ENCODE measurements at regions not wholly inside any gene's neighbourhood (a gene's known extent, or its start where the extent isn't known, plus 50 kb on each side); places are given as distances from the start of the nearest gene placed in this dataset.

GRCh38 chr6:167662881-167663205 lies 163.9 kb upstream of the AFDN start:
- H3K9me2 ChIP-seq (ENCODE audit: low read depth, low read length), result no peaks in the 10 kb centered on the region
- no peaks in the 10 kb centered on the region; the same call in 1 of the 2 replicates for H3K27me3 ChIP-seq (ENCODE audit: insufficient read depth, low read length)
- H4K20me1 ChIP-seq (ENCODE audit: insufficient read depth, low read length), result no peaks in the 10 kb centered on the region
- no peaks in the 10 kb centered on the region for H3K36me3 ChIP-seq (ENCODE audit: insufficient read depth, low read length)
- no peak overlapping the region for H3K27ac ChIP-seq (ENCODE audit: low read depth, low read length, poor library complexity, severe bottlenecking)
- H3K4me3 ChIP-seq (ENCODE audit: low read depth, low read length, poor library complexity, severe bottlenecking), result no peak overlapping the region
- no peaks in the 10 kb centered on the region for H3K79me2 ChIP-seq (ENCODE audit: insufficient read depth, low read length)
- TF ChIP-seq, protein P1, sequence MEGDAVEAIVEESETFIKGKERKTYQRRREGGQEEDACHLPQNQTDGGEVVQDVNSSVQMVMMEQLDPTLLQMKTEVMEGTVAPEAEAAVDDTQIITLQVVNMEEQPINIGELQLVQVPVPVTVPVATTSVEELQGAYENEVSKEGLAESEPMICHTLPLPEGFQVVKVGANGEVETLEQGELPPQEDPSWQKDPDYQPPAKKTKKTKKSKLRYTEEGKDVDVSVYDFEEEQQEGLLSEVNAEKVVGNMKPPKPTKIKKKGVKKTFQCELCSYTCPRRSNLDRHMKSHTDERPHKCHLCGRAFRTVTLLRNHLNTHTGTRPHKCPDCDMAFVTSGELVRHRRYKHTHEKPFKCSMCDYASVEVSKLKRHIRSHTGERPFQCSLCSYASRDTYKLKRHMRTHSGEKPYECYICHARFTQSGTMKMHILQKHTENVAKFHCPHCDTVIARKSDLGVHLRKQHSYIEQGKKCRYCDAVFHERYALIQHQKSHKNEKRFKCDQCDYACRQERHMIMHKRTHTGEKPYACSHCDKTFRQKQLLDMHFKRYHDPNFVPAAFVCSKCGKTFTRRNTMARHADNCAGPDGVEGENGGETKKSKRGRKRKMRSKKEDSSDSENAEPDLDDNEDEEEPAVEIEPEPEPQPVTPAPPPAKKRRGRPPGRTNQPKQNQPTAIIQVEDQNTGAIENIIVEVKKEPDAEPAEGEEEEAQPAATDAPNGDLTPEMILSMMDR (IDR thresholded peaks at IDR 0.05; ENCODE audit: low read length), result no peak
- TF ChIP-seq EZH2 (IDR thresholded peaks at IDR 0.05; ENCODE audit: borderline replicate concordance, low read length), result no peak
- no peaks in the 10 kb centered on the region for H3F3A ChIP-seq (ENCODE audit: insufficient read depth, low read length)
- no peak overlapping the region for H3K9ac ChIP-seq (ENCODE audit: low read length)
- no peaks in the 10 kb centered on the region for H3K9me3 ChIP-seq (ENCODE audit: low read length)
- H2AFZ ChIP-seq (ENCODE audit: low read length), result no peak overlapping the region
- H3K4me1 ChIP-seq (ENCODE audit: insufficient read depth, low read length, severe bottlenecking), result no peaks in the 10 kb centered on the region
- no peak overlapping the region for H3K4me2 ChIP-seq (ENCODE audit: low read length)

DNA sequence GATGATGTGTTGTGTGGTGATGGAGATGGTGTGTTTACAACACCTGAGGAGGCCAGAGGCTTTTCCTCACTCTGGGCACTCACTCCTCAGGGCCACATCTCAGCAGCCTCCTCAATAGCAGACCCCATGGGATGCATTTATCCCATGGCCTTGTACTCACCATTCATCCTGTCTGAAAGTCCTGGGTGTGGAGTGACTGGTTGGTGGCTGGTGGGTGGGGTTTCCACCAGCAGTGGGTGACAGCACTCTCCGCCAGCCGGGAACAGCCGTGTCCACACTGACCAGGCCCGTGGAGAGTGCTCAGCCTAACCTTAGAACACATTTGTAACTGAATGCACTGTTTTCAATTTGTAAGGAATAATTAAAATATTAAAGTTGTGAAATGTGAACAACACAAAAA lies 163.4 kb upstream of the AFDN start:
- Histone ChIP-seq H3K27me3 (ENCODE audit: insufficient read depth, low read length) (no peaks in the 10 kb centered on the region; the same call in 1 of the 2 replicates), H3K27ac (ENCODE audit: low read depth, low read length, poor library complexity, severe bottlenecking) (no peak overlapping the region), H3K4me2 (ENCODE audit: low read length) (no peak overlapping the region), H3F3A (ENCODE audit: insufficient read depth, low read length) (no peaks in the 10 kb centered on the region), H3K9me2 (ENCODE audit: low read depth, low read length) (no peaks in the 10 kb centered on the region), H3K79me2 (ENCODE audit: insufficient read depth, low read length) (no peaks in the 10 kb centered on the region), H3K36me3 (ENCODE audit: insufficient read depth, low read length) (no peaks in the 10 kb centered on the region), H3K4me3 (ENCODE audit: low read depth, low read length, poor library complexity, severe bottlenecking) (no peak overlapping the region), H2AFZ (ENCODE audit: low read length) (no peak overlapping the region), H4K20me1 (ENCODE audit: insufficient read depth, low read length) (no peaks in the 10 kb centered on the region), H3K9me3 (ENCODE audit: low read length) (no peaks in the 10 kb centered on the region), H3K4me1 (ENCODE audit: insufficient read depth, low read length, severe bottlenecking) (no peaks in the 10 kb centered on the region), H3K9ac (ENCODE audit: low read length) (no peak overlapping the region)
- TF ChIP-seq EZH2 (IDR thresholded peaks at IDR 0.05; ENCODE audit: borderline replicate concordance, low read length), result no peak
- TF ChIP-seq, protein P1 (IDR thresholded peaks at IDR 0.05; ENCODE audit: low read length), result no peak

DNA sequence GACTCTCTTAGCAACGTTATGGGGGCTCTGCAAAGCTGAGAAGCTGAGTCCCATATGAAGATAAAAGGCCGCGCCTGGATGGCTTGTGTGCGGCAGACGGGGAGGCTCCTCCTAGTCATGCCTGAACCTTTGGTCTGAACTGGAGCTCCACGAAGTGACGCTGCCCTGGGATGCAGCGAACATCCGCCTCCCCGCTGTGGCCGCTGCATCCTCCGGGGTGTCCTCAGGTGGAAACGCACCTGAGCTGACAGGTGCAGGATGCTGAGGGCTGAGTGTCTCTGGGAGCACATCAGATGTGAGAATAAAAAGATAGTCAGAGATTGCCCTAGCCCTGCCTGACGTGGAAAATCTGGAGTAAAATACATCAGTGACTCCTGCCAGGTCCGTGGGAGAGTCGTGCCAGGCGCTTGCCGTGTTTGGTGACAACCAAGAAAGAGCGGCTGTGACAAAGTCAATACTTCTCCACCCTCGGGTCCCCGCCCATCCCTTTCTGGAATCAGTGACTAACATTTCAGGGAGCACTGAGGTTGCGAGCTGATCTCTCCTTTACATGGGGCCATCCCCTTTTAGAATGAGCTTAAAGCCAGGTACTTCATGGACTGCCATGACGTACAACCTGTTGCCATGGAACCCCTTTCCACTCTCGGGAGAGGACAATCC lies 162.8 kb upstream of the AFDN start:
- H3K27ac ChIP-seq (ENCODE audit: low read depth, low read length, poor library complexity, severe bottlenecking), result no peak overlapping the region
- no peaks in the 10 kb centered on the region for H3K4me1 ChIP-seq (ENCODE audit: insufficient read depth, low read length, severe bottlenecking)
- no peaks in the 10 kb centered on the region for H3K36me3 ChIP-seq (ENCODE audit: insufficient read depth, low read length)
- H3K79me2 ChIP-seq (ENCODE audit: insufficient read depth, low read length), result no peaks in the 10 kb centered on the region
- H3K4me3 ChIP-seq (ENCODE audit: low read depth, low read length, poor library complexity, severe bottlenecking), result no peak overlapping the region
- H3K9ac ChIP-seq (ENCODE audit: low read length), result no peak overlapping the region
- H4K20me1 ChIP-seq (ENCODE audit: insufficient read depth, low read length), result no peaks in the 10 kb centered on the region
- no peak overlapping the region for H2AFZ ChIP-seq (ENCODE audit: low read length)
- no peaks in the 10 kb centered on the region; the same call in 1 of the 2 replicates for H3K27me3 ChIP-seq (ENCODE audit: insufficient read depth, low read length)
- H3K9me2 ChIP-seq (ENCODE audit: low read depth, low read length), result no peaks in the 10 kb centered on the region
- TF ChIP-seq, protein P1 (IDR thresholded peaks at IDR 0.05; ENCODE audit: low read length), result no peak
- TF ChIP-seq EZH2 (IDR thresholded peaks at IDR 0.05; ENCODE audit: borderline replicate concordance, low read length), result no peak
- H3F3A ChIP-seq (ENCODE audit: insufficient read depth, low read length), result no peaks in the 10 kb centered on the region
- no peak overlapping the region for H3K4me2 ChIP-seq (ENCODE audit: low read length)
- no peaks in the 10 kb centered on the region for H3K9me3 ChIP-seq (ENCODE audit: low read length)

Data from OCI-LY1 (cell line).